ENCODE measurements at regions not wholly inside any gene's neighbourhood (a gene's known extent, or its start where the extent isn't known, plus 50 kb on each side); places are given as distances from the start of the nearest gene placed in this dataset.
"Not testable (repeated sequence)": the region's sequence is repeated elsewhere in the genome, so short reads cannot be mapped to it uniquely, and the experiment has no call there.

GRCh38 chr4:116272336-116272735, 813.0 kb downstream of the TRAM1L1 start:
- Histone ChIP-seq H3K9me3 (peaks cover 0 to 31% (median 28%) of the 10 kb centered on the region in 4 donors), H3K27ac (no peak overlapping the region), H3K4me1 (no peaks in the 10 kb centered on the region), H3K36me3 (no peaks in the 10 kb centered on the region), H3K27me3 (no peaks in the 10 kb centered on the region), H3K4me3 (no peak overlapping the region)
- TF ChIP-seq EP300 (IDR thresholded peaks at IDR 0.05) (no peak), CTCF (IDR thresholded peaks at IDR 0.05) (no peak), POLR2AphosphoS5 (IDR thresholded peaks at IDR 0.05) (no peak), POLR2A (IDR thresholded peaks at IDR 0.05) (no peak)
- WGBS, 5 donors, result 60 to 77% (median 65%) methylated on average over 1 of the region's 1 CpG
- no peak for DNase-seq
- intact Hi-C loops (cut with DNase I; ENCODE audit: low total_unique reads), result no loop called here

- intact Hi-C loops (cut with DNase I; ENCODE audit: low total_unique reads), result not testable (repeated sequence)
These were observed 824.4 kb downstream of the TRAM1L1 start for GRCh38 chr4:116260931-116261330.

GRCh38 chr4:116244771-116245170, 840.6 kb downstream of the TRAM1L1 start:
- no peaks in the 10 kb centered on the region for H3K9me3 ChIP-seq
- no peaks in the 10 kb centered on the region for H3K27me3 ChIP-seq
- WGBS, 5 donors, result 54 to 72% (median 56%) methylated on average over 1 of the region's 1 CpG
- H3K4me3 ChIP-seq, result no peak overlapping the region
- TF ChIP-seq CTCF (IDR thresholded peaks at IDR 0.05) (no peak), EP300 (IDR thresholded peaks at IDR 0.05) (no peak), POLR2AphosphoS5 (IDR thresholded peaks at IDR 0.05) (no peak), POLR2A (IDR thresholded peaks at IDR 0.05) (no peak)
- intact Hi-C loops (cut with DNase I; ENCODE audit: low total_unique reads), result no loop called here
- H3K27ac ChIP-seq, result no peak overlapping the region
- no peaks in the 10 kb centered on the region for H3K36me3 ChIP-seq
- H3K4me1 ChIP-seq, result no peaks in the 10 kb centered on the region
- DNase-seq, result no peak

More at GRCh38 chr4:116260931-116261330, 824.4 kb downstream of the TRAM1L1 start:
- not testable (repeated sequence) for H3K4me1 ChIP-seq, H3K4me3 ChIP-seq, H3K27ac ChIP-seq, H3K36me3 ChIP-seq, DNase-seq, H3K27me3 ChIP-seq
- 50 to 68% (median 52%) methylated on average over 3 of the region's 3 CpGs for WGBS, 5 donors
- H3K9me3 ChIP-seq, result peaks cover 0 to 45% (median 32%) of the 10 kb centered on the region in 4 donors

- Histone ChIP-seq H3K27ac (no peak overlapping the region), H3K4me1 (no peaks in the 10 kb centered on the region), H3K4me3 (no peak overlapping the region), H3K27me3 (no peaks in the 10 kb centered on the region), H3K9me3 (no peaks in the 10 kb centered on the region), H3K36me3 (no peaks in the 10 kb centered on the region)
- peak in 1 of 2 donors; percentile 36 for DNase-seq
- 32 to 48% (median 36%) methylated on average over 2 of the region's 2 CpGs for WGBS, 5 donors
- TF ChIP-seq POLR2AphosphoS5 (IDR thresholded peaks at IDR 0.05) (no peak), CTCF (IDR thresholded peaks at IDR 0.05) (no peak)
- intact Hi-C loops (cut with DNase I; ENCODE audit: low total_unique reads), result no loop called here
These were observed 841.9 kb downstream of the TRAM1L1 start for GRCh38 chr4:116243431-116243830.

- Histone ChIP-seq H3K4me1 (no peaks in the 10 kb centered on the region), H3K27me3 (no peaks in the 10 kb centered on the region), H3K9me3 (no peaks in the 10 kb centered on the region), H3K27ac (no peak overlapping the region), H3K4me3 (no peak overlapping the region), H3K36me3 (no peaks in the 10 kb centered on the region)
- no peak for DNase-seq
- intact Hi-C loops (cut with DNase I; ENCODE audit: low total_unique reads), result no loop called here
- TF ChIP-seq CTCF (IDR thresholded peaks at IDR 0.05) (no peak), POLR2AphosphoS5 (IDR thresholded peaks at IDR 0.05) (no peak), EP300 (IDR thresholded peaks at IDR 0.05) (no peak), POLR2A (IDR thresholded peaks at IDR 0.05) (no peak)
These were observed 851.4 kb downstream of the TRAM1L1 start for GRCh38 chr4:116233971-116234370.

GRCh38 chr4:116231999-116232398, 853.4 kb downstream of the TRAM1L1 start:
- intact Hi-C loops (cut with DNase I; ENCODE audit: low total_unique reads), result not testable (repeated sequence)
- WGBS, 5 donors, result 58 to 72% (median 62%) methylated on average over 4 of the region's 4 CpGs

More at GRCh38 chr4:116231999-116232398, 853.4 kb downstream of the TRAM1L1 start:
- not testable (repeated sequence) for H3K9me3 ChIP-seq, DNase-seq, H3K4me1 ChIP-seq, H3K36me3 ChIP-seq, H3K27me3 ChIP-seq, H3K4me3 ChIP-seq, H3K27ac ChIP-seq
